Fibroblast of skin of right quadriceps (primary cell): ENCODE measurements at regions not wholly inside any gene's neighbourhood (a gene's known extent, or its start where the extent isn't known, plus 50 kb on each side); places are given as distances from the start of the nearest gene placed in this dataset.

Experiments used
- DNase-seq: peaks from one replicate; pipeline ENCODE4 v3.0.0-alpha.2; 2013

- DNase-seq = no peak
These were observed 93.0 kb upstream of the C3orf80 start for GRCh38 chr3:160132226-160132625.

GRCh38 chr3:160133757-160134156 is 91.5 kb upstream of the C3orf80 start:
- DNase-seq = no peak

GRCh38 chr3:160134454-160134853 is 90.8 kb upstream of the C3orf80 start:
- no peak for DNase-seq

GRCh38 chr3:160134964-160135363 is 90.3 kb upstream of the C3orf80 start:
- peak; percentile 82 for DNase-seq

- no peak for DNase-seq
These were observed 89.4 kb upstream of the C3orf80 start for GRCh38 chr3:160135851-160136250.

GRCh38 chr3:160136421-160136820 is 88.8 kb upstream of the C3orf80 start:
- no peak for DNase-seq

- DNase-seq = no peak
These were observed 85.9 kb upstream of the C3orf80 start for GRCh38 chr3:160139291-160139690.

- no peak for DNase-seq
These were observed 84.5 kb upstream of the C3orf80 start for GRCh38 chr3:160140756-160141155.

- peak; percentile 41 for DNase-seq
These were observed 83.6 kb upstream of the C3orf80 start for GRCh38 chr3:160141485-160142185.

GRCh38 chr3:160143482-160143881 is 81.7 kb upstream of the C3orf80 start:
- DNase-seq = no peak

GRCh38 chr3:160150066-160150465 is 75.2 kb upstream of the C3orf80 start:
- no peak for DNase-seq

GRCh38 chr3:160150525-160150924 is 74.7 kb upstream of the C3orf80 start:
- peak; percentile 48 for DNase-seq

- DNase-seq = no peak
These were observed 72.6 kb upstream of the C3orf80 start for GRCh38 chr3:160152638-160153037.

GRCh38 chr3:160154033-160154432 is 71.2 kb upstream of the C3orf80 start:
- DNase-seq = no peak

- DNase-seq = no peak
These were observed 70.6 kb upstream of the C3orf80 start for GRCh38 chr3:160154596-160154995.

- DNase-seq = no peak
These were observed 67.9 kb upstream of the C3orf80 start for GRCh38 chr3:160157321-160157720.

GRCh38 chr3:160159341-160159740 is 65.9 kb upstream of the C3orf80 start:
- no peak for DNase-seq

GRCh38 chr3:160159806-160160205 is 65.4 kb upstream of the C3orf80 start:
- DNase-seq = no peak

- no peak for DNase-seq
These were observed 63.3 kb upstream of the C3orf80 start for GRCh38 chr3:160161921-160162320.

GRCh38 chr3:160162440-160162839 is 62.8 kb upstream of the C3orf80 start:
- no peak for DNase-seq

GRCh38 chr3:160163229-160163878 is 61.9 kb upstream of the C3orf80 start:
- peak; percentile 44 for DNase-seq

GRCh38 chr3:160168246-160168645 is 57.0 kb upstream of the C3orf80 start:
- no peak for DNase-seq

GRCh38 chr3:160169139-160169976 is 55.9 kb upstream of the C3orf80 start:
- peak; percentile 92 for DNase-seq
